ENCODE measurements at regions not wholly inside any gene's neighbourhood (a gene's known extent, or its start where the extent isn't known, plus 50 kb on each side); places are given as distances from the start of the nearest gene placed in this dataset.

DNA sequence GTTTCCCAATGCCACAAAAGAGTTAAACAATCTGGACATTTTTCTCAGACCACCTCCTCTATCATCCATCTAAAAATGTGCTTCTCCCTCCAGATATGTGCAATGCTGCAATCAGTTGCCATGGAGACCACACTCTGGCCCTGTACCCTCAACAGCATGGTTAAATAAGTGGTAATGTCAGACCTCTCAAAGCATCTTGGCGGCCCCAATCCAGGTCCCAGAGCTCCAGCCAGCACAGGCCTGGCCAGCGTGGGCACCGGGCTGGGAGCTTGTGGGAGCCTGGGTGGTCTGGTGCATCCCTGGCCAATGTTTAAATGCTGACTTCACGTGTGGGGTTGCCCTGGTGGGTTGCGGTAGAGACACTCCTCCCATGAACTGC, 362.9 kb upstream of the ZNF32 start:
- H2AK5ac ChIP-seq (ENCODE audit: low read depth, low read length) = no peak overlapping the region
- DNase-seq (ENCODE audit: low spot score) = no peak
- no peak overlapping the region for H4K8ac ChIP-seq (ENCODE audit: low read depth, low read length)
- H2BK15ac ChIP-seq (ENCODE audit: low read length) = no peak overlapping the region
- H3K27ac ChIP-seq (replicated peaks; ENCODE audit: low read length) = no peak overlapping the region
- H4K91ac ChIP-seq (ENCODE audit: low read depth, low read length, poor library complexity) = no peak overlapping the region
- no peak overlapping the region for H2AFZ ChIP-seq (ENCODE audit: low read length)
- no peaks in the 10 kb centered on the region for H3K36me3 ChIP-seq (replicated peaks in 1 of 2; ENCODE audit: control insufficient read depth in 2 of 2, insufficient read depth in 2 of 2, low read length in 2 of 2)
- no peaks in the 10 kb centered on the region for H3K27me3 ChIP-seq (ENCODE audit: control insufficient read depth in 3 of 3, insufficient read depth in 3 of 3, low read depth in 1 of 3, low read length in 3 of 3)
- no peak overlapping the region for H3K4me3 ChIP-seq (ENCODE audit: low read length in 2 of 2)
- H3K79me1 ChIP-seq (ENCODE audit: low read depth, low read length) = no peaks in the 10 kb centered on the region
- no peak overlapping the region for H3K18ac ChIP-seq (ENCODE audit: low read length)
- no peak overlapping the region for H3K9ac ChIP-seq (ENCODE audit: low read depth, low read length, poor library complexity)
- no peak overlapping the region for H2BK5ac ChIP-seq (ENCODE audit: low read length)
- H3K4me2 ChIP-seq (ENCODE audit: insufficient read depth, low read length, poor library complexity, severe bottlenecking) = no peak overlapping the region
- no peak overlapping the region for H2BK12ac ChIP-seq (ENCODE audit: low read length)
- no peak overlapping the region for H2BK120ac ChIP-seq (ENCODE audit: low read depth, low read length)
- no peaks in the 10 kb centered on the region for H3K4me1 ChIP-seq (ENCODE audit: control insufficient read depth in 2 of 2, insufficient read depth in 1 of 2, low read depth in 1 of 2, low read length in 2 of 2)
- no peaks in the 10 kb centered on the region for H3K9me3 ChIP-seq (replicated peaks in 1 of 2; ENCODE audit: control insufficient read depth in 2 of 2, insufficient read depth in 1 of 2, low read depth in 1 of 2, low read length in 2 of 2)
- H3K4ac ChIP-seq (ENCODE audit: low read length) = no peak overlapping the region
- no peak overlapping the region for H3K14ac ChIP-seq (ENCODE audit: low read length)
- no CpG with 5 or more reads among the region's 5 CpGs for WGBS, 2 donors (ENCODE audit: extremely low coverage in 2 of 2, insufficient read length in 2 of 2, insufficient replicate concordance in 1 of 2)
- H3K23ac ChIP-seq (ENCODE audit: low read depth, low read length, poor library complexity) = no peak overlapping the region

DNA sequence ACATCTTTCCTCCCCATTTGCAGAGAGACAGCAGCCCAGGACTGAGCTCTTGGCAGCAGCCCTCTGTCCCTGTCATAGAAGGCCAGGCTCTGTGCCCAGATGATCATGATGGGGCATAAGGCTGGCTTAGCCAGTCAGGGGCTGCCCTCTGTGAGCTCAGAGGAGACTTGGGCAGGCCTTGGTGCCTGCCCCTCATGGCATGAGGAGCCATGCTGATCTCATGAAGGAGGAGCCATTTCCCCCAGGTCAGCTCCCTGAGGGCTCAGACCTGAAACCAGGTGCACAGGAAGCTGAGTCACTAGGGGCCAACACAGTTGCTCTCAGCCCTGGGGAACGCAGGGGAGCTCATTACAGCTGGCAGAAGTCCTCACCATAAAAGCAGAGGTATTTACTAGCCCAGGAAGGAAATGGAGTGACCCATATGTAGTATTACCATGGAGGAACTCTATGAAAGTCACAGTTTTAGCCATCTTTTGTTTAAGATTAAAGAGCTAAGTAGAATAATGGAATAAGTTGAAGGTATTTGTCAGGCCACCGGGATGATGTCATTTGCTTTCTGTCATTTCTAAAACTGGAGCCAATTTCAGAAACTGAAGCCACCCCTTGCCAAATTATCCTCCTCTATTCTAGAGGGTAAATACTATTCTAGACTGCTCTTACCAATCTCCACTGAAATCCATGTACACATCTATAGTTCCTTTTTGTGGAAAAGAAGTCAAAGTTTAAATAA, 362.4 kb upstream of the ZNF32 start:
- H3K36me3 ChIP-seq (replicated peaks in 1 of 2; ENCODE audit: control insufficient read depth in 2 of 2, insufficient read depth in 2 of 2, low read length in 2 of 2) = no peaks in the 10 kb centered on the region
- H2AFZ ChIP-seq (ENCODE audit: low read length) = no peak overlapping the region
- DNase-seq (ENCODE audit: low spot score) = no peak
- H4K91ac ChIP-seq (ENCODE audit: low read depth, low read length, poor library complexity) = no peak overlapping the region
- H2BK15ac ChIP-seq (ENCODE audit: low read length) = no peak overlapping the region
- H3K4me1 ChIP-seq (ENCODE audit: control insufficient read depth in 2 of 2, insufficient read depth in 1 of 2, low read depth in 1 of 2, low read length in 2 of 2) = no peaks in the 10 kb centered on the region
- no peak overlapping the region for H3K23ac ChIP-seq (ENCODE audit: low read depth, low read length, poor library complexity)
- no peak overlapping the region for H3K18ac ChIP-seq (ENCODE audit: low read length)
- no CpG with 5 or more reads among the region's 2 CpGs for WGBS, 2 donors (ENCODE audit: extremely low coverage in 2 of 2, insufficient read length in 2 of 2, insufficient replicate concordance in 1 of 2)
- H3K79me1 ChIP-seq (ENCODE audit: low read depth, low read length) = no peaks in the 10 kb centered on the region
- H2BK5ac ChIP-seq (ENCODE audit: low read length) = no peak overlapping the region
- H3K27me3 ChIP-seq (ENCODE audit: control insufficient read depth in 3 of 3, insufficient read depth in 3 of 3, low read depth in 1 of 3, low read length in 3 of 3) = no peaks in the 10 kb centered on the region
- H2AK5ac ChIP-seq (ENCODE audit: low read depth, low read length) = no peak overlapping the region
- no peak overlapping the region for H2BK120ac ChIP-seq (ENCODE audit: low read depth, low read length)
- H3K9ac ChIP-seq (ENCODE audit: low read depth, low read length, poor library complexity) = no peak overlapping the region
- H3K9me3 ChIP-seq (replicated peaks in 1 of 2; ENCODE audit: control insufficient read depth in 2 of 2, insufficient read depth in 1 of 2, low read depth in 1 of 2, low read length in 2 of 2) = no peaks in the 10 kb centered on the region
- H4K8ac ChIP-seq (ENCODE audit: low read depth, low read length) = no peak overlapping the region
- H3K4me3 ChIP-seq (ENCODE audit: low read length in 2 of 2) = no peak overlapping the region
- no peak overlapping the region for H3K27ac ChIP-seq (replicated peaks; ENCODE audit: low read length)
- no peak overlapping the region for H3K4ac ChIP-seq (ENCODE audit: low read length)
- H2BK12ac ChIP-seq (ENCODE audit: low read length) = no peak overlapping the region
- H3K4me2 ChIP-seq (ENCODE audit: insufficient read depth, low read length, poor library complexity, severe bottlenecking) = no peak overlapping the region
- no peak overlapping the region for H3K14ac ChIP-seq (ENCODE audit: low read length)

DNA sequence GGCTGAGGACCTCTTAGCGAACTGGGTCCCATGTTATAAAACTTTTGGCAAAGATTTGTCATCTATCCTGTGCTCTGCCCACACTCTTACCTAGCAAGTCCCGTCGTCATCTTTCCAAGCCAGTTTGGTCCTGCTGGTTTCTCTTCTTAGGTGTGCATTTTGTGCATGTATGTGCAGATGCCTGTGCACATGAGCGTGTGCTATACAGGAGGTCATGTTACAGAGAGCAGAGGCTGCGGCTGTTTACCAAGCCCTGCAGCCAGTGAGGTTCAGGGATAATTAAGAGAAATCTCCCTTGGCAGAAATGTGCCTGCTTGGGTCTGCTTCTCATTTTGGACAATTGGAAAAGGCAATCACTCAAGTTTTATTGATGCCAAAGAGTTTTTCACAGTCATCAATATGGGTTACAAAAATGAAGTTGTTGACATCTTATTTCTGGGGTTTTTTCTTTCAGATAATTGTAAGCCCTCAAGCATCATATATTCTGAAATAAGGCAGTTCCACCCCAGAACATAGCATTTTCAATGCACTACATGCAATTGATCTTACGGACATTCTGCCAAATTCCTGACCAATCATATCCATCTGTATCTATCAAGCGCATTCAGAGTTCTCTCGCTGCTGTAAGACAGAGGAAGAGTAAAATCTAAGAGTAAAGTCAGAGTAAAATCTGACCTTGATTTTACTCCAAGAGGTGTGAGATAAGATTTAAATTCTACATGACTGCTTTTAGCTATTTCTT, 361.4 kb upstream of the ZNF32 start:
- no peaks in the 10 kb centered on the region for H3K36me3 ChIP-seq (replicated peaks in 1 of 2; ENCODE audit: control insufficient read depth in 2 of 2, insufficient read depth in 2 of 2, low read length in 2 of 2)
- no peak overlapping the region for H3K4me3 ChIP-seq (ENCODE audit: low read length in 2 of 2)
- no peak overlapping the region for H4K8ac ChIP-seq (ENCODE audit: low read depth, low read length)
- no peak for DNase-seq (ENCODE audit: low spot score)
- H3K9me3 ChIP-seq (replicated peaks in 1 of 2; ENCODE audit: control insufficient read depth in 2 of 2, insufficient read depth in 1 of 2, low read depth in 1 of 2, low read length in 2 of 2) = no peaks in the 10 kb centered on the region
- no peak overlapping the region for H2BK15ac ChIP-seq (ENCODE audit: low read length)
- no peak overlapping the region for H3K9ac ChIP-seq (ENCODE audit: low read depth, low read length, poor library complexity)
- no peak overlapping the region for H2AK5ac ChIP-seq (ENCODE audit: low read depth, low read length)
- H3K27me3 ChIP-seq (ENCODE audit: control insufficient read depth in 3 of 3, insufficient read depth in 3 of 3, low read depth in 1 of 3, low read length in 3 of 3) = no peaks in the 10 kb centered on the region
- H3K27ac ChIP-seq (replicated peaks; ENCODE audit: low read length) = no peak overlapping the region
- no peaks in the 10 kb centered on the region for H3K4me1 ChIP-seq (ENCODE audit: control insufficient read depth in 2 of 2, insufficient read depth in 1 of 2, low read depth in 1 of 2, low read length in 2 of 2)
- no peak overlapping the region for H2AFZ ChIP-seq (ENCODE audit: low read length)
- no peak overlapping the region for H4K91ac ChIP-seq (ENCODE audit: low read depth, low read length, poor library complexity)
- H2BK120ac ChIP-seq (ENCODE audit: low read depth, low read length) = no peak overlapping the region
- H3K4ac ChIP-seq (ENCODE audit: low read length) = no peak overlapping the region
- no peak overlapping the region for H3K4me2 ChIP-seq (ENCODE audit: insufficient read depth, low read length, poor library complexity, severe bottlenecking)
- H3K79me1 ChIP-seq (ENCODE audit: low read depth, low read length) = no peaks in the 10 kb centered on the region
- no peak overlapping the region for H3K23ac ChIP-seq (ENCODE audit: low read depth, low read length, poor library complexity)
- H3K18ac ChIP-seq (ENCODE audit: low read length) = no peak overlapping the region
- H2BK12ac ChIP-seq (ENCODE audit: low read length) = no peak overlapping the region
- WGBS, 2 donors (ENCODE audit: extremely low coverage in 2 of 2, insufficient read length in 2 of 2, insufficient replicate concordance in 1 of 2) = no CpG with 5 or more reads among the region's 8 CpGs
- no peak overlapping the region for H3K14ac ChIP-seq (ENCODE audit: low read length)
- no peak overlapping the region for H2BK5ac ChIP-seq (ENCODE audit: low read length)

DNA sequence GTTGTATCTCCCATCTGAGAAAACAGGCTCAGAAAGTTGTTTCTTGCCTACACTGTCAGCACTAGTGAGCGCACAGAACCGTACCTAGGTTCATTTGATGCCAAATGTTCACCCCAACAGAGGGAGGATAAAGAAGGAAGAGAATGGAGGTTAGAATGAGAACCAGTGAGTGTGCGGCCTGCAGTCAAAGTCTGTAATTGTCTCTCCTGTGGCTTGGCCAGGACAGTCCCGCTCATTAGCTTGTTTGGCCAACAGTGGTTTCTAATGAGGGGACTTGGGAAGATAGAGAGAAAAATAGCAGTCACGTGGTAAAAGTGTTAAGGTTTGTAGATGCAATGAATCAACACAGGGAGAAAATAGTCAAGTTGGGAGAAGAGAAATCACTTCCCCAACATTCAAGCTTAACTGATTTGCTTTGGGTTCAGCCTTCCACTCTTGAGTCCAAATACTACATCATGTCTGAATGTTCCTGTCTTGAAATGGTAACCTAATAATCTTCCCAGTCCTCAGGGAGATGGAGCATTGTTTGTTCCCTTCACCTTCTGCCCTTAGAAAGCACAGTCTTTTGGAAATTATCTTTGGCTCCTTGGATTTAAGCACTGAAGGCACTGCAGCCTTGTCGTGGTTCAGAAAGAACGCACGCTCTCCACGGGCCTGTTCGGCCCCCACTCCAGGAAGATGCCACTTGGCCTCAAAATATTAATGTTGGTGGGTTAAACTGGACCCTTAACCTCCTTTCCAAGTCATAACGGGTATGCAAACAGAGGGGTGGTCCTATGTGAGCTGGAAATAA, 360.4 kb upstream of the ZNF32 start:
- H3K4me1 ChIP-seq (ENCODE audit: control insufficient read depth in 2 of 2, insufficient read depth in 1 of 2, low read depth in 1 of 2, low read length in 2 of 2) = no peaks in the 10 kb centered on the region

More for the DNA sequence above, 360.4 kb upstream of the ZNF32 start:
- Histone ChIP-seq H2BK5ac (ENCODE audit: low read length) (no peak overlapping the region), H2BK120ac (ENCODE audit: low read depth, low read length) (no peak overlapping the region), H3K23ac (ENCODE audit: low read depth, low read length, poor library complexity) (no peak overlapping the region), H3K14ac (ENCODE audit: low read length) (no peak overlapping the region), H3K4me3 (ENCODE audit: low read length in 2 of 2) (no peak overlapping the region), H3K27ac (replicated peaks; ENCODE audit: low read length) (no peak overlapping the region), H3K4me2 (ENCODE audit: insufficient read depth, low read length, poor library complexity, severe bottlenecking) (no peak overlapping the region), H4K91ac (ENCODE audit: low read depth, low read length, poor library complexity) (no peak overlapping the region), H3K9ac (ENCODE audit: low read depth, low read length, poor library complexity) (no peak overlapping the region), H3K79me1 (ENCODE audit: low read depth, low read length) (no peaks in the 10 kb centered on the region), H2BK15ac (ENCODE audit: low read length) (no peak overlapping the region), H3K4ac (ENCODE audit: low read length) (no peak overlapping the region), H3K36me3 (replicated peaks in 1 of 2; ENCODE audit: control insufficient read depth in 2 of 2, insufficient read depth in 2 of 2, low read length in 2 of 2) (no peaks in the 10 kb centered on the region), H3K27me3 (ENCODE audit: control insufficient read depth in 3 of 3, insufficient read depth in 3 of 3, low read depth in 1 of 3, low read length in 3 of 3) (no peaks in the 10 kb centered on the region), H2AK5ac (ENCODE audit: low read depth, low read length) (no peak overlapping the region), H4K8ac (ENCODE audit: low read depth, low read length) (no peak overlapping the region), H3K9me3 (replicated peaks in 1 of 2; ENCODE audit: control insufficient read depth in 2 of 2, insufficient read depth in 1 of 2, low read depth in 1 of 2, low read length in 2 of 2) (no peaks in the 10 kb centered on the region), H3K18ac (ENCODE audit: low read length) (no peak overlapping the region), H2BK12ac (ENCODE audit: low read length) (no peak overlapping the region), H2AFZ (ENCODE audit: low read length) (no peak overlapping the region)
- no peak for DNase-seq (ENCODE audit: low spot score)
- WGBS, 2 donors (ENCODE audit: extremely low coverage in 2 of 2, insufficient read length in 2 of 2, insufficient replicate concordance in 1 of 2) = no CpG with 5 or more reads among the region's 11 CpGs
